Sigmoid colon (tissue), 6 donors: ENCODE measurements at regions not wholly inside any gene's neighbourhood (a gene's known extent, or its start where the extent isn't known, plus 50 kb on each side); places are given as distances from the start of the nearest gene placed in this dataset.
"Not testable (repeated sequence)": the region's sequence is repeated elsewhere in the genome, so short reads cannot be mapped to it uniquely, and the experiment has no call there.

Experiments
- DNase-seq: peaks from one replicate; pipeline ENCODE4 v3.0.0-alpha.2; 2019
- H3K27ac ChIP-seq, 4 donors: fragments of 200-600 bp; sonication (generic); one replicate each; pipeline ENCODE4 v1.5.1; 2016 to 2019; ENCODE audit warnings: mild to moderate bottlenecking in 1 of 4
- H3K27me3 ChIP-seq, 3 donors: fragments of 200-600 bp; sonication (generic); one replicate each; pipeline ENCODE4 v1.5.1; 2019; ENCODE audit warnings: mild to moderate bottlenecking in 1 of 3
- H3K36me3 ChIP-seq, 4 donors: fragments of 200-600 bp; sonication (generic); one replicate each; pipeline ENCODE4 v1.5.1; 2016 to 2019
- H3K4me1 ChIP-seq, 4 donors: fragments of 200-600 bp; sonication (generic); one replicate each; pipeline ENCODE4 v1.5.1; 2017 to 2019
- H3K4me3 ChIP-seq, 4 donors: fragments of 200-600 bp; sonication (generic); one replicate each; pipeline ENCODE4 v1.5.1; 2017 to 2019; ENCODE audit warnings: mild to moderate bottlenecking in 2 of 4, moderate library complexity in 1 of 4
- H3K9me3 ChIP-seq, 4 donors: fragments of 200-600 bp in 3 of 4; sonication (generic) in 3 of 4; one replicate each; pipeline versions ENCODE4 v1.5.1 to v1.6.1; 2013 to 2019
- CTCF ChIP-seq, 4 experiments: fragments of 450-650 bp in 3 of 4; fragments of 200-600 bp in 1 of 4; IDR thresholded peaks; one replicate each; pipeline ENCODE4 v1.5.1; 2016 to 2019; ENCODE audit warnings: antibody characterized with exemption in 4 of 4, mild to moderate bottlenecking in 3 of 4, moderate library complexity in 2 of 4
- EP300 ChIP-seq, 4 donors: sonication (generic); formaldehyde crosslinking; IDR thresholded peaks; one replicate each; pipeline ENCODE4 v1.6.1; 2017; ENCODE audit warnings: antibody characterized with exemption in 4 of 4
- POLR2A ChIP-seq, 2 donors: fragments of 450-650 bp; IDR thresholded peaks; one replicate each; pipeline ENCODE4 v1.6.1; 2016; ENCODE audit warnings: antibody characterized with exemption in 2 of 2, mild to moderate bottlenecking in 2 of 2, moderate library complexity in 2 of 2
- POLR2AphosphoS5 ChIP-seq, 4 donors: sonication (generic); formaldehyde crosslinking; IDR thresholded peaks; one replicate each; pipeline ENCODE4 v1.6.1; 2017; ENCODE audit warnings: antibody characterized with exemption in 4 of 4
- WGBS, 2 donors: extraction: QIAGEN DNeasy Blood & Tissue Kit; methylation state at CpG; one replicate each; pipeline ENCODE4 v1.1.7; 2013; 5-methylcytosine and 5-hydroxymethylcytosine counted together
- intact Hi-C: fragments of 100-400 bp; cut with DNase I; formaldehyde crosslinking; loops from one replicate; pipeline ENCODE4 v1.15.1; 2023
- donor health status: healthy with polysubstance abuse.
- donor health status: healthy.

DNA sequence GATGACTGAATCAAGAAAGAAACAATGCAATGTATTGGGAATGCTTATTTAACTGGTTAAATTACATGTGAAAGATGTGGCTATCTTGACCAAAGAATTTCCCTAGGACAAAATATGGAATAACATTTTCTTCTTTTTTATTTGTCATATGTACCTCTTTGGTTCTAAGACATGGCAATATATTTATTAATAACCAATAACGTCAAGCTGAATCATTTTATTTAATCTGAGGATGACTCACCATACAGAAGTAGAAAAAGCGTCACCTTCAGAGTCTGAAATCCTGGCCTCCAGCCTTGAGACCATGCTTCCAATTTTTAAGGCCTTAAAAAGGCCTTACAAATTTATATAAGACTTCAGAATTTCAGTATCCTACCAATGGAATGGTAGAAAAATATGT lies 1464.9 kb downstream of the SUCLG1 start:
- Histone ChIP-seq H3K4me1 (no peaks in the 10 kb centered on the region), H3K4me3 (no peak overlapping the region), H3K27me3 (no peaks in the 10 kb centered on the region), H3K27ac (no peak overlapping the region), H3K9me3 (no peaks in the 10 kb centered on the region), H3K36me3 (no peaks in the 10 kb centered on the region)
- intact Hi-C loops: no loop called here
- TF ChIP-seq POLR2AphosphoS5 (IDR thresholded peaks at IDR 0.05): no peak
- no peak for TF ChIP-seq POLR2A (IDR thresholded peaks at IDR 0.05)
- no peak for TF ChIP-seq CTCF (IDR thresholded peaks at IDR 0.05)
- no peak for TF ChIP-seq EP300 (IDR thresholded peaks at IDR 0.05)
- no peak for DNase-seq
- 67 to 95% methylated on average over 2 of the region's 2 CpGs for WGBS, 2 donors

DNA sequence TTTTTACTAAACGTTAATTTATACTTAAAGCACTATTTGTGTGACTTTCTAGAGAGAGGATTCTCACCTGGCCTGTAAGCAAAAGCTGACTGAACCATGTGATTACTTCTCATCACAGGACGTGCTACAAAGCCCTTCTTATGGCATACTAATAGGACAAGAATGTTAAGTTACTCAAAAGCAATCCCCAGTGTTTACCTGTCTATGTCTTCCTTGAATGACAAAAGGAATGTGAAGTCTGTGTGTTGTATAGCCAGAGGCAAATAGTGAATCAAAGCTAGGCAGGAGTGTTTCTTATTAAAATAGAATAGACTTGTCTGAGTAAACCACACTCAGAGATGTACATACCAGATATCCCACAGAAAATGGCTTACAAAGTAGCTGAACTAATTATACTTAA lies 1465.5 kb downstream of the SUCLG1 start:
- H3K4me1 ChIP-seq: no peaks in the 10 kb centered on the region
- 68 to 78% methylated on average over 2 of the region's 2 CpGs for WGBS, 2 donors
- intact Hi-C loops: no loop called here

DNA sequence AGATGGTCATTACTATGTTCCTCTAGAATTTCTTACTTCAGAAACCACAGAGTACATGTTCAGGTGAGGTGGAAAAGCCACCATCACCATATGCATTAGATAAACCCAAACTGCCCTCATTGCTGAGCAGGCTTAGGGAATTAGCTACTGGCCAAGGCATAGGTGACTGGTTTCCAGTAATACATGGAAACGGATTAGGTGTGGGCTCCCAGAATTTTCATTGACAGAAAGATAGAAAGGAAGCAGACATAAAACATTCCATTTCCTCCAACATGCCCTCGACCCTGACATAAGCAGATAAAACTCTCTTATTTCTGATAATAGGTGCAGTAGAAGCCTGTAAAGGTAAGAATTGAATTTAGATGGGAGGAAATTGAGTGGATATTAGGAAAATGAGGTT lies 1466.1 kb downstream of the SUCLG1 start:
- H3K9me3 ChIP-seq: peaks cover 0 to 2% (median 0%) of the 10 kb centered on the region in 4 donors
- intact Hi-C loops: no loop called here
- WGBS, 2 donors: 68 to 81% methylated on average over 2 of the region's 2 CpGs

More for the DNA sequence above, 1465.5 kb downstream of the SUCLG1 start:
- no peak for TF ChIP-seq CTCF (IDR thresholded peaks at IDR 0.05)
- no peak for TF ChIP-seq EP300 (IDR thresholded peaks at IDR 0.05)
- TF ChIP-seq POLR2AphosphoS5 (IDR thresholded peaks at IDR 0.05): no peak
- no peak for TF ChIP-seq POLR2A (IDR thresholded peaks at IDR 0.05)
- no peak for DNase-seq
- Histone ChIP-seq H3K36me3 (no peaks in the 10 kb centered on the region), H3K27me3 (no peaks in the 10 kb centered on the region), H3K9me3 (peaks cover 0 to 2% (median 0%) of the 10 kb centered on the region in 4 donors), H3K27ac (no peak overlapping the region), H3K4me3 (no peak overlapping the region)

DNA sequence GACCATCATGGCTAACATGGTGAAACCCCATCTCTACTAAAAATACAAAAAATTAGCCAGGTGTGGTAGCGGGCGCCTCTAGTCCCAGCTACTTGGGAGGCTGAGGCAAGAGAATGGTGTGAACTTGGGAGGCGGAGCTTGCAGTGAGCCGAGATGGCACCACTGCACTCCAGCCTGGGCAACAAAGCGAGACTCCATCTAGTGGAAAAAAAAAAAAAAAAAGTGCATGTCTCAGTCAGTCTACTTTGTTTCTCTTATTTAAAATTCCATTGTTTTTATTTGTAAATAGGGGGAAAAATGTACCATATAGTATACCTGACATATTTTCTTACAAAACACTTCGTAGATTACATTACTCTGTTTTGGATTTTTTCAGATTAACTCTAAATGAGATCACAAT lies 1471.4 kb downstream of the SUCLG1 start:
- H3K27ac ChIP-seq, intact Hi-C loops, H3K27me3 ChIP-seq, H3K36me3 ChIP-seq, H3K9me3 ChIP-seq, DNase-seq, H3K4me1 ChIP-seq, H3K4me3 ChIP-seq: not testable (repeated sequence)
- WGBS, 2 donors: 90 to 95% methylated on average over 6 of the region's 6 CpGs

More for the DNA sequence above, 1466.1 kb downstream of the SUCLG1 start:
- Histone ChIP-seq H3K4me3 (no peak overlapping the region), H3K27ac (no peak overlapping the region), H3K27me3 (no peaks in the 10 kb centered on the region), H3K4me1 (no peaks in the 10 kb centered on the region), H3K36me3 (no peaks in the 10 kb centered on the region)
- TF ChIP-seq POLR2AphosphoS5 (IDR thresholded peaks at IDR 0.05) (no peak), CTCF (IDR thresholded peaks at IDR 0.05) (no peak), POLR2A (IDR thresholded peaks at IDR 0.05) (no peak), EP300 (IDR thresholded peaks at IDR 0.05) (no peak)
- DNase-seq: no peak

- WGBS, 2 donors: 91 to 94% methylated on average over 3 of the region's 3 CpGs
- H3K27me3 ChIP-seq: no peaks in the 10 kb centered on the region
- DNase-seq: no peak
- H3K9me3 ChIP-seq: peaks cover 0 to 2% (median 0%) of the 10 kb centered on the region in 4 donors
- intact Hi-C loops: no loop called here
- TF ChIP-seq POLR2A (IDR thresholded peaks at IDR 0.05) (no peak), EP300 (IDR thresholded peaks at IDR 0.05) (no peak), CTCF (IDR thresholded peaks at IDR 0.05) (no peak), POLR2AphosphoS5 (IDR thresholded peaks at IDR 0.05) (no peak)
- H3K27ac ChIP-seq: no peak overlapping the region
- H3K4me3 ChIP-seq: no peak overlapping the region
- H3K4me1 ChIP-seq: no peaks in the 10 kb centered on the region
- no peaks in the 10 kb centered on the region for H3K36me3 ChIP-seq
Measured at GRCh38 chr2:82986899-82987298, 1472.2 kb downstream of the SUCLG1 start.
